K562 (cell line): ENCODE measurements at regions not wholly inside any gene's neighbourhood (a gene's known extent, or its start where the extent isn't known, plus 50 kb on each side); places are given as distances from the start of the nearest gene placed in this dataset.

Experiments used
- ATAC-seq: fragments of 200-7000 bp; cut with Tn5 transposase; 3 replicates; pipeline ENCODE4 v1.9.1; 2020; ENCODE audit warnings: moderate library complexity
- BruUV-seq: library from RNA; stranded (reverse); fragments of 400-500 nt; replicated peaks from 2 replicates; lab custom pipeline; 2021; lab: Mats Ljungman, UMichigan
- CTCF ChIA-PET: fragments of 300-600 bp; formaldehyde crosslinking; extraction: SDS; loops from one replicate; lab custom pipeline; 2021; ENCODE audit warnings: low intra/inter-chr PET ratio; lab: Yijun Ruan, JAX
- POLR2A ChIA-PET: fragments of 300-600, 350-650 bp; sonication (Branson Sonifier 250); formaldehyde crosslinking; extraction: SDS; loops from one replicate; lab custom pipeline; 2021; ENCODE audit warnings: antibody characterized with exemption, inconsistent platforms; lab: Yijun Ruan, JAX
- DNase-seq, 4 experiments: peaks; one replicate each; pipeline versions ENCODE4 v3.0.0 to v3.0.0-alpha.2; 2011 to 2018; ENCODE audit warnings: low spot score in 3 of 4, mixed read lengths in 3 of 4; ENCODE audit errors: extremely low read depth in 1 of 4
- FAIRE-seq: peaks from 2 replicates; lab custom pipeline; 2011; peaks lifted over from hg19 to GRCh38; lab: Jason Lieb, UNC
- H2AFZ ChIP-seq: 2 replicates; pipeline ENCODE4 v1.6.0; 2011; ENCODE audit warnings: low read depth, low read length, control low read depth, inconsistent platforms
- H3K27ac ChIP-seq: fragments of 200-600 bp; 3 replicates; pipeline ENCODE4 v1.8.0; 2011; ENCODE audit warnings: low read depth, mild to moderate bottlenecking, control low read depth, inconsistent platforms, low read length, moderate library complexity, mixed read lengths; ENCODE audit errors: extremely low read depth
- H3K27me3 ChIP-seq, 2 experiments: fragments of 300-600 bp in 1 of 2; 2 replicates in 1 of 2; 3 replicates in 1 of 2; pipeline versions ENCODE4 v1.6.0 to v1.8.0; 2011; ENCODE audit warnings: inconsistent platforms in 2 of 2, low read length in 2 of 2, mild to moderate bottlenecking in 1 of 2, mixed read lengths in 1 of 2, moderate library complexity in 1 of 2; ENCODE audit not compliant: control insufficient read depth in 2 of 2, insufficient read depth in 2 of 2
- H3K36me3 ChIP-seq: fragments of 300-600 bp; 3 replicates; pipeline ENCODE4 v1.8.0; 2011; ENCODE audit warnings: mild to moderate bottlenecking, low read length, inconsistent platforms; ENCODE audit not compliant: control insufficient read depth, insufficient read depth
- H3K4me1 ChIP-seq, 2 experiments: fragments of 200-600 bp in 1 of 2; replicated peaks in 1 of 2; 2 replicates in 1 of 2; 3 replicates in 1 of 2; pipeline versions ENCODE4 v1.5.1 to v1.8.0; 2011; ENCODE audit warnings: inconsistent platforms in 2 of 2, low read length in 2 of 2, mild to moderate bottlenecking in 1 of 2, mixed read lengths in 1 of 2, moderate library complexity in 1 of 2; ENCODE audit not compliant: control insufficient read depth in 2 of 2, insufficient read depth in 2 of 2
- H3K4me2 ChIP-seq: 2 replicates; pipeline ENCODE4 v1.6.1; 2011; ENCODE audit warnings: low read length, control low read depth, inconsistent platforms, mixed read lengths; ENCODE audit not compliant: insufficient read depth
- H3K4me3 ChIP-seq: fragments of 200-600 bp; sonication (generic), shearing (Covaris generic); 2 replicates; pipeline ENCODE4 v1.5.1; 2016; ENCODE audit warnings: control low read depth, inconsistent platforms
- H3K79me2 ChIP-seq: fragments of 200-600 bp; 3 replicates; pipeline ENCODE4 v1.8.0; 2011; ENCODE audit warnings: low read length, inconsistent platforms; ENCODE audit not compliant: control insufficient read depth, insufficient read depth
- H3K9ac ChIP-seq, 2 experiments: 2 replicates each; pipeline versions ENCODE4 v1.6.0 to v1.6.1; 2011; ENCODE audit warnings: low read depth in 2 of 2, low read length in 2 of 2, control low read depth in 1 of 2, inconsistent platforms in 1 of 2, mild to moderate bottlenecking in 1 of 2, mixed read lengths in 1 of 2; ENCODE audit not compliant: insufficient read depth in 1 of 2
- H3K9me1 ChIP-seq: one replicate; pipeline ENCODE4 v1.6.0; 2011; ENCODE audit warnings: inconsistent platforms, mild to moderate bottlenecking, low read length, moderate library complexity; ENCODE audit not compliant: control insufficient read depth, insufficient read depth
- H3K9me3 ChIP-seq: replicated peaks from 2 replicates; pipeline ENCODE4 v1.5.1; 2011; ENCODE audit warnings: low read depth, low read length, inconsistent platforms; ENCODE audit not compliant: control insufficient read depth, insufficient read depth
- H4K20me1 ChIP-seq: replicated peaks from 2 replicates; pipeline ENCODE4 v1.6.1; 2011; ENCODE audit warnings: low read length, inconsistent platforms, mixed read lengths; ENCODE audit not compliant: control insufficient read depth, insufficient read depth
- ARID2 ChIP-seq: fragments of 450-650 bp; IDR thresholded peaks from 2 replicates; pipeline ENCODE4 v1.6.1; 2017; ENCODE audit warnings: antibody characterized with exemption, mild to moderate bottlenecking
- BDP1 ChIP-seq: IDR thresholded peaks from 3 replicates; pipeline ENCODE4 v1.6.1; 2011; ENCODE audit not compliant: insufficient read length, insufficient read depth
- CBFB ChIP-seq: sonication (generic); formaldehyde crosslinking; IDR thresholded peaks from 2 replicates; pipeline ENCODE4 v1.4.0; 2020; ENCODE audit warnings: mild to moderate bottlenecking, missing genetic modification reagents
- FOXA3 ChIP-seq, 2 experiments: fragments of 450-650 bp in 1 of 2; sonication (generic) in 1 of 2; formaldehyde crosslinking; IDR thresholded peaks in 1 of 2; conservative IDR thresholded peaks in 1 of 2; 2 replicates each; pipeline versions ENCODE4 v1.4.0 to v1.8.0; 2020 to 2022; ENCODE audit warnings: mild to moderate bottlenecking in 2 of 2, missing genetic modification reagents in 1 of 2
- FOXK1 ChIP-seq: sonication (generic); formaldehyde crosslinking; IDR thresholded peaks from 2 replicates; pipeline ENCODE4 v1.8.0; 2022; ENCODE audit warnings: missing genetic modification reagents, mild to moderate bottlenecking, borderline replicate concordance
- HOMEZ ChIP-seq: fragments of 250-450 bp; sonication (Bioruptor Pico); IDR thresholded peaks from 2 replicates; pipeline ENCODE4 v1.4.0; 2020; ENCODE audit warnings: mild to moderate bottlenecking, moderate library complexity
- KAT2B ChIP-seq: IDR thresholded peaks from one replicate; pipeline ENCODE4 v1.6.1; 2012; ENCODE audit warnings: low read depth, mild to moderate bottlenecking, control low read depth, inconsistent platforms, low read length, moderate library complexity
- RAD21 ChIP-seq, 2 experiments: fragments of 250-450 bp in 1 of 2; fragments of 450-650 bp in 1 of 2; sonication (Bioruptor Pico) in 1 of 2; formaldehyde crosslinking in 1 of 2; IDR thresholded peaks in 1 of 2; conservative IDR thresholded peaks in 1 of 2; 2 replicates each; pipeline versions ENCODE4 v1.4.0 to v1.8.0; 2020 to 2022; ENCODE audit warnings: mild to moderate bottlenecking in 2 of 2, moderate library complexity in 1 of 2
- SP1 ChIP-seq: sonication (generic); formaldehyde crosslinking; IDR thresholded peaks from 2 replicates; pipeline ENCODE4 v1.8.1; 2022; ENCODE audit warnings: mild to moderate bottlenecking, missing genetic modification reagents
- WHSC1 ChIP-seq: IDR thresholded peaks from one replicate; pipeline ENCODE4 v1.6.1; 2012; ENCODE audit warnings: low read length, control low read depth, inconsistent platforms
- ZKSCAN1 ChIP-seq: fragments of 150-350 bp; IDR thresholded peaks from 2 replicates; pipeline ENCODE4 v1.6.1; 2016; ENCODE audit warnings: low read depth, low read length
- ZNF239 ChIP-seq: fragments of 250-450 bp; sonication (Bioruptor Pico); IDR thresholded peaks from 2 replicates; pipeline ENCODE4 v1.4.0; 2020; ENCODE audit warnings: mild to moderate bottlenecking
- WGBS: fragments of 100-300 bp; shearing (Covaris generic); methylation state at CpG from one replicate; pipeline ENCODE4 v1.1.6; 2016; ENCODE audit warnings: low coverage, mixed read lengths; ENCODE audit not compliant: insufficient coverage; ENCODE audit errors: missing lambda C conversion rate; 5-methylcytosine and 5-hydroxymethylcytosine counted together
- in situ Hi-C: fragments of 300-500 bp; cut with MboI; formaldehyde crosslinking; loops from 4 replicates; pipeline ENCODE4 v1.15.0; 2018; ENCODE audit warnings: inconsistent platforms, mixed read lengths
- intact Hi-C: fragments of 100-400 bp; cut with micrococcal nuclease; formaldehyde crosslinking; loops from 2 replicates; pipeline ENCODE4 v1.14.2; 2022
- TF ChIP-seq, protein P1 (sequence below): fragments of 150-350 bp; IDR thresholded peaks from 2 replicates; pipeline ENCODE4 v1.6.1; 2014; ENCODE audit warnings: low read depth, mild to moderate bottlenecking, low read length, borderline replicate concordance
- TF ChIP-seq, protein P2 (sequence below): sonication (generic); IDR thresholded peaks from 2 replicates; pipeline ENCODE4 v1.6.1; 2016
- TF ChIP-seq, protein P3 (sequence below), 2 experiments: IDR thresholded peaks; 2 replicates each; pipeline ENCODE4 v1.6.1; 2012; ENCODE audit warnings: improper control_type of control experiment in 2 of 2, low read depth in 2 of 2, low read length in 2 of 2, borderline replicate concordance in 1 of 2

GRCh38 chr22:27491888-27492287 lies 309.7 kb downstream of the MN1 start:
- FAIRE-seq = no peak
- no peaks in the 10 kb centered on the region for H3K9me1 ChIP-seq
- no peak overlapping the region for H3K4me3 ChIP-seq
- H2AFZ ChIP-seq = no peak overlapping the region
- H3K9me3 ChIP-seq = no peaks in the 10 kb centered on the region
- no peaks in the 10 kb centered on the region for H3K4me1 ChIP-seq
- ChIA-PET POLR2A (no interaction called here), CTCF (no interaction called here)
- no peak for ATAC-seq
- H3K36me3 ChIP-seq = no peaks in the 10 kb centered on the region
- no peak overlapping the region for H3K9ac ChIP-seq
- no peak overlapping the region for H3K27ac ChIP-seq
- DNase-seq = no peak
- intact Hi-C loops (no loop called here), in situ Hi-C loops (no loop called here)
- BruUV-seq = no TSS peak
- no peaks in the 10 kb centered on the region for H3K79me2 ChIP-seq
- no peak overlapping the region for H3K4me2 ChIP-seq
- WGBS = 3% methylated on average over 4 of the region's 5 CpGs
- peaks cover 0 to 12% of the 10 kb centered on the region in 2 experiments; a peak in 1 of 5 replicates for H3K27me3 ChIP-seq
- no peaks in the 10 kb centered on the region for H4K20me1 ChIP-seq
- TF ChIP-seq RAD21 (CRISPR knock-in tag; conservative IDR thresholded peaks at IDR 0.05 in 1 of 2, IDR thresholded peaks at IDR 0.05 in 1 of 2) = no peak
- TF ChIP-seq FOXK1 (CRISPR knock-in tag) = no peak
- no peak for TF ChIP-seq ARID2
- no peak for TF ChIP-seq FOXA3 (CRISPR knock-in tag; conservative IDR thresholded peaks at IDR 0.05 in 1 of 2, IDR thresholded peaks at IDR 0.05 in 1 of 2)
- TF ChIP-seq, protein P1, sequence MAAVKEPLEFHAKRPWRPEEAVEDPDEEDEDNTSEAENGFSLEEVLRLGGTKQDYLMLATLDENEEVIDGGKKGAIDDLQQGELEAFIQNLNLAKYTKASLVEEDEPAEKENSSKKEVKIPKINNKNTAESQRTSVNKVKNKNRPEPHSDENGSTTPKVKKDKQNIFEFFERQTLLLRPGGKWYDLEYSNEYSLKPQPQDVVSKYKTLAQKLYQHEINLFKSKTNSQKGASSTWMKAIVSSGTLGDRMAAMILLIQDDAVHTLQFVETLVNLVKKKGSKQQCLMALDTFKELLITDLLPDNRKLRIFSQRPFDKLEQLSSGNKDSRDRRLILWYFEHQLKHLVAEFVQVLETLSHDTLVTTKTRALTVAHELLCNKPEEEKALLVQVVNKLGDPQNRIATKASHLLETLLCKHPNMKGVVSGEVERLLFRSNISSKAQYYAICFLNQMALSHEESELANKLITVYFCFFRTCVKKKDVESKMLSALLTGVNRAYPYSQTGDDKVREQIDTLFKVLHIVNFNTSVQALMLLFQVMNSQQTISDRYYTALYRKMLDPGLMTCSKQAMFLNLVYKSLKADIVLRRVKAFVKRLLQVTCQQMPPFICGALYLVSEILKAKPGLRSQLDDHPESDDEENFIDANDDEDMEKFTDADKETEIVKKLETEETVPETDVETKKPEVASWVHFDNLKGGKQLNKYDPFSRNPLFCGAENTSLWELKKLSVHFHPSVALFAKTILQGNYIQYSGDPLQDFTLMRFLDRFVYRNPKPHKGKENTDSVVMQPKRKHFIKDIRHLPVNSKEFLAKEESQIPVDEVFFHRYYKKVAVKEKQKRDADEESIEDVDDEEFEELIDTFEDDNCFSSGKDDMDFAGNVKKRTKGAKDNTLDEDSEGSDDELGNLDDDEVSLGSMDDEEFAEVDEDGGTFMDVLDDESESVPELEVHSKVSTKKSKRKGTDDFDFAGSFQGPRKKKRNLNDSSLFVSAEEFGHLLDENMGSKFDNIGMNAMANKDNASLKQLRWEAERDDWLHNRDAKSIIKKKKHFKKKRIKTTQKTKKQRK = no peak
- TF ChIP-seq BDP1 = no peak
- no peak for TF ChIP-seq ZNF239 (CRISPR knock-in tag)
- TF ChIP-seq SP1 (CRISPR knock-in tag) = no peak
- TF ChIP-seq CBFB = no peak
- TF ChIP-seq, protein P2, sequence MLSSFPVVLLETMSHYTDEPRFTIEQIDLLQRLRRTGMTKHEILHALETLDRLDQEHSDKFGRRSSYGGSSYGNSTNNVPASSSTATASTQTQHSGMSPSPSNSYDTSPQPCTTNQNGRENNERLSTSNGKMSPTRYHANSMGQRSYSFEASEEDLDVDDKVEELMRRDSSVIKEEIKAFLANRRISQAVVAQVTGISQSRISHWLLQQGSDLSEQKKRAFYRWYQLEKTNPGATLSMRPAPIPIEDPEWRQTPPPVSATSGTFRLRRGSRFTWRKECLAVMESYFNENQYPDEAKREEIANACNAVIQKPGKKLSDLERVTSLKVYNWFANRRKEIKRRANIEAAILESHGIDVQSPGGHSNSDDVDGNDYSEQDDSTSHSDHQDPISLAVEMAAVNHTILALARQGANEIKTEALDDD = no peak
- TF ChIP-seq, protein P3, sequence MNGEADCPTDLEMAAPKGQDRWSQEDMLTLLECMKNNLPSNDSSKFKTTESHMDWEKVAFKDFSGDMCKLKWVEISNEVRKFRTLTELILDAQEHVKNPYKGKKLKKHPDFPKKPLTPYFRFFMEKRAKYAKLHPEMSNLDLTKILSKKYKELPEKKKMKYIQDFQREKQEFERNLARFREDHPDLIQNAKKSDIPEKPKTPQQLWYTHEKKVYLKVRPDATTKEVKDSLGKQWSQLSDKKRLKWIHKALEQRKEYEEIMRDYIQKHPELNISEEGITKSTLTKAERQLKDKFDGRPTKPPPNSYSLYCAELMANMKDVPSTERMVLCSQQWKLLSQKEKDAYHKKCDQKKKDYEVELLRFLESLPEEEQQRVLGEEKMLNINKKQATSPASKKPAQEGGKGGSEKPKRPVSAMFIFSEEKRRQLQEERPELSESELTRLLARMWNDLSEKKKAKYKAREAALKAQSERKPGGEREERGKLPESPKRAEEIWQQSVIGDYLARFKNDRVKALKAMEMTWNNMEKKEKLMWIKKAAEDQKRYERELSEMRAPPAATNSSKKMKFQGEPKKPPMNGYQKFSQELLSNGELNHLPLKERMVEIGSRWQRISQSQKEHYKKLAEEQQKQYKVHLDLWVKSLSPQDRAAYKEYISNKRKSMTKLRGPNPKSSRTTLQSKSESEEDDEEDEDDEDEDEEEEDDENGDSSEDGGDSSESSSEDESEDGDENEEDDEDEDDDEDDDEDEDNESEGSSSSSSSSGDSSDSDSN (IDR thresholded peaks at IDR 0.05; ENCODE audit: borderline replicate concordance in 1 of 2, low read depth in 2 of 2, low read length in 2 of 2) = no peak
- no peak for TF ChIP-seq WHSC1
- no peak for TF ChIP-seq KAT2B
- no peak for TF ChIP-seq HOMEZ (CRISPR knock-in tag)
- TF ChIP-seq ZKSCAN1 = no peak
